COLO668 (cell line): ENCODE measurements at regions not wholly inside any gene's neighbourhood (a gene's known extent, or its start where the extent isn't known, plus 50 kb on each side); places are given as distances from the start of the nearest gene placed in this dataset.

Experiments used
- DNase-seq: peaks from one replicate; lab custom pipeline; 2025; ENCODE audit not compliant: unreplicated experiment; lab: John Stamatoyannopoulos, UW

GRCh38 chr10:8923096-8923495 lies 868.6 kb downstream of the GATA3 start:
- no peak for DNase-seq

GRCh38 chr10:8927705-8928104 lies 873.2 kb downstream of the GATA3 start:
- no peak for DNase-seq

DNA sequence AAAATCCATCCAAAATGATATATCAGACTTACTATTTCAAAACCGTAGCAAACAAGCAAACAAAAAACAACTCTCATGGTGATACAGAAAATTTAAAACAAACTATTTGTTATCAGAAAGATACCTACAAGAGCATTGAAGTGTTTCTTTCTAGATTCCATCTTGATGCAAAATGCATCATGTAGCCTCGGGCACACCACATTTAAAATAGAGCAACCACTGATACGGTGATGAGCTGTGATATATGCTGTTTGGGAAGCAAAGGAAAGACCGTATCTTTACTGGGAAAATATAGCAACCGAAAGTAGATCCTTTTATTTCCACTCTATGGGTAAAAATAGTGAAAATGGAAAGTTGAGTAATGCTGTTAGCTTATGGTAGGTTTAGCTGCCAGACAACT lies 892.0 kb downstream of the GATA3 start:
- DNase-seq, result no peak

GRCh38 chr10:8950978-8951377 lies 896.5 kb downstream of the GATA3 start:
- no peak for DNase-seq

- no peak for DNase-seq
These were observed 897.1 kb downstream of the GATA3 start for GRCh38 chr10:8951440-8952089.

DNA sequence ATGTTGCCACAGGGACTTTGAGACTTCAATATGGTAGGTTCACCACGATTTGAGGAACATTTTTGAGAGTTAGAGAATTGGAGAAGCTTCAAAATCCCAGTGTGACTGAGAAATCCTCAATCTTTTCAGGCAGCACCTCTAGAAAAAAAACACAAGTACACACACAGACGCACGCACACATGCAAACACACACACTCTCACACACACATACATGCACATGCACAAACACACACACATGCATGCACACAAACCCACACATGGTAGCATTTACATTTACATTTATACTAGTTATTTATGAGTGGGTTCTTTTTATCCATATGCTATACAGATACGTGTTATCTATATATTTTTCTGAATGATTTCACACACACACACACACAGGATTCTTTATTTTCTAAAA lies 901.9 kb downstream of the GATA3 start:
- DNase-seq, result no peak

- DNase-seq, result no peak
These were observed 907.8 kb downstream of the GATA3 start for GRCh38 chr10:8962249-8962648.

DNA sequence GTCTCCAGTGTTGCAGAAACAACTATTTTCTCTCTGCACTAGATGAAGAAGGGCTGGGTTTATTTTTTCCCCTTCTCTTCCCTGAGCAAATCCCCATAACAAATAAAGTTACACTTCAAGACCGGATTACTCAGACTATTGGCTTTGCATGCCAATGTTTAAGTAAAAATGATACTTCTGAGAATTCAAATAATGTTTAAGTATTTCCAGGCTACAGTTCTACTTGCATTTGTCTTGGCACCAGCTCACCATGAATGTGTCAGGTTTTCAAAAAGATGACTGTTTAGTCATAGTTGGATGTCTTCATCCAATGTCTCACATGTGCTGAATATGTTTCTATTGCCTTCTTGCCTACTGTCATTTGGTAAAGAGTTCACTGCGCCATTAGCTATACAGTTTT lies 912.6 kb downstream of the GATA3 start:
- no peak for DNase-seq

- no peak for DNase-seq
These were observed 915.4 kb downstream of the GATA3 start for GRCh38 chr10:8969853-8970252.

GRCh38 chr10:8975535-8975934 lies 921.0 kb downstream of the GATA3 start:
- no peak for DNase-seq

DNA sequence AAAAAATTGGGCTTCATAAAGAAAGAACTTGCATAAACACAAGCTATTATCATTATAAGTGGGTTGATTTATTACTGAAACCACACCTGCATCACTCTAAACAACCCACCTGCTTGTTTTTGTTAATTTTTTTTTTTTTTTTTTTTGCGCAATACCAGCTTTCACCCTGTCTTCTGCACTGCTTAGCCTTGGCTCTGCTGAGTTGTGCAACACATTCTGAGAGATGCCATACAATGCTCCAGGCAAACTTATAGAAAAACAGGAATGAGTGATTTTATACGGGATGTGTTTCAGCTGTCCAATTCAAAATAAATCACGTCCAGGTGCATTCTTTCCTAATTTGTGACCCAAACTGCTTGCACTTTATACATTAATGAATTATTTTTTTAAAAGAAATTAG lies 923.6 kb downstream of the GATA3 start:
- no peak for DNase-seq

- DNase-seq, result no peak
These were observed 925.5 kb downstream of the GATA3 start for GRCh38 chr10:8979976-8980375.

DNA sequence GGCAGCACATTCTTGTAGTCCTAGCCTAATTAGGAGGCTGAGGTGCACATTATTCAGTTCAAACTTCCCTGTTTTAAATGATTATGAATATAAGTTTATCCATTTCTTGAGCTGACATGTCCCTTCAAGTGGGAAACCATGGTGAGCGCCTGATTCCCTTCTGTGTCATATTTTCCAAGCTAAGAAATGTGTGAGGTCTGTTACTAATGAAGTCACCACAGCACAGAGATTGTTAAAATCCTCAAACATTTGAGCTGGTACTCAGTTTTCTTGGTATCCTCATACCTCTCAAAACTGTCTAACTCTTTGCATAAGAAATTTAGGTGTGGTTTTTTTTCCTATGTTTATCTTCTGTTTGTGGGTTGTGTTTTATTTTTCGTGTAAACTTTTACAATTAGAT lies 926.8 kb downstream of the GATA3 start:
- DNase-seq, result no peak

GRCh38 chr10:8985651-8986050 lies 931.2 kb downstream of the GATA3 start:
- DNase-seq, result no peak

DNA sequence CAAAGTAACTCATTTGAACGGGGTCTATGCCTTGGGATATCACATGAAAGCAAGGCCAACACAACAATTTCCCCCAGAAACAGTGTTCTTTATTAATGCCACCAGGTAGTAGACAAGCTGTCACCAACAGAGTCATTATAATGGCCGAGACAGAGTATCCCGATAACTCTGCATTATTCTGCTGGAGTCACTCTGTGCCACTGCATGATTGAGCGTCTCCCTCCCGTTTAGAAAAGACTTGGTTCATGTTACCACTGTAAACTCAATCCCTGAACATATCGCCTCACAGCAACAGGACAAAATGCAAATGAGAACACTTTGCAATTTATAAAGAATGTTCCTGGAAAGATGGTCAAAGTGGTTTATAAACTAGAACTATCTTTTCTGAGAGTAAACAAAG lies 932.5 kb downstream of the GATA3 start:
- no peak for DNase-seq

DNA sequence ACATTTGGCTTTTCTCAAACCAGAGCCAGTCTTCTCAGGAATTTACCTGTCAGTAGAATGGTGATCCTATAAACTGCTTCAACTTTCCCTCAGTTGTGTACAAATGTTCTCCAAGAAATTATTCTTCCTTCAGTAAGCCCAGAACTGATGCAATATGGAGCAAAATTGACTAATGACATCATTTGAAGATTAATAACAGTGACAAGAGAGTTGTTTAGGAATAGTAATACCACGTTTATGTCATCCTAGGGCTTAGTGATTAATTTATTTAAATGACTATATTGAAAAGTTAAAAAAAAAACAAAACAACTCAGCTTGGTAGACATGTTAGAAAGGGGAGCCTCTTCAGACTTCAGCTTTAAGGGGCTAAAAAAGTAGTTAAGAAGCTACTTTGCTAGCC lies 933.2 kb downstream of the GATA3 start:
- DNase-seq, result no peak

DNA sequence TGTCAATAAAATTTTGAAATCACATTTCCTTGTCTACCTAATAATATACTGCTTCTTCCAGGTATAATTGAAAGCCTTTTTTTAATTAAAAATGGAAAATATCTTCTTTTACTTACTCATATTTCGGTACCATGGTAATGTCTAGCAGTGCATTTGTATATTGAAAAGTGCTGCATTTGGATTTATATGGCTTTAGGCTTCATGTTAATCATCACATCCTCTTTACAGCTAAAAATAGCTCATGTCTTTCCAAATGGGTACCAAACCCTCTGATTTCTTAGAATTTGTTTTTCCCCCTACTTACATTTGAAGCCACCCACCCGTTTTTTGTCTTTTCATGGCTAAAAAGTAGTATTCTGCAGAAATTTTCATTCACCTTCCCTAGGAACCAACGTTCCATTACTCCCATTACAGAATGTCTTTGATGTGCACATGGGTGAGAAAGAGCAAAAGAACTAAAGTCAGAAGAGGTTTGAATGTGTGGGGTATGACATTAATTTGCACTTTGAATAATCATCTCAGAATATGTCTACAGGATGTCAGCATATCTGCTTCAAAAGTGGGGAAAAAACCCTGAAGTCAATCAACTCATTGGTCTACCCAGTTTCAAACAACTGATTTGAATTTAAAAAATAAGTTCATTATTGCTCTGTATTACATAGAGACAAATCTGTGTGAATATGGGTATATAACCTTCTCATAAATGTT lies 935.9 kb downstream of the GATA3 start:
- no peak for DNase-seq

- DNase-seq, result no peak
These were observed 937.5 kb downstream of the GATA3 start for GRCh38 chr10:8992009-8992408.

GRCh38 chr10:8993864-8994263 lies 939.4 kb downstream of the GATA3 start:
- DNase-seq, result no peak

- DNase-seq, result no peak
These were observed 944.3 kb downstream of the GATA3 start for GRCh38 chr10:8998751-8999150.

DNA sequence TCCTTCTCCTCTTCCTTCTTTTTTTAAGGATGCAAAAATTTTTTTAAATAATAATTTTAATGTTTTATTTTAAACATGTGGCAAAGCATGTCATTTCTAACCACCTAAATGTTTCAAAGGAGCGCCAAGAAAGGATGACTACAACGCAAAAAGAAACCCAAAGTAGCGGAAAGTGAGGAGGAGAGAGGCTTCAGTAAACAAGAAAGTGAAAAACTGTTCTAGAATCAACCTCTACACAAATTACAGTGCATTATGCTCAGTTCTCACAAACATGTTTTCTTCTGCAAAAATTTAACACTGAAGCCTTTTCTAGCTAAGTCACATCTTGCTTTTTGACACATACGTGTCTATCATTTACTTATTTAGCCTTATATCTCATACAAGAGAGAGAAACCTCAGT lies 948.6 kb downstream of the GATA3 start:
- no peak for DNase-seq

- no peak for DNase-seq
These were observed 950.2 kb downstream of the GATA3 start for GRCh38 chr10:9004736-9005135.

DNA sequence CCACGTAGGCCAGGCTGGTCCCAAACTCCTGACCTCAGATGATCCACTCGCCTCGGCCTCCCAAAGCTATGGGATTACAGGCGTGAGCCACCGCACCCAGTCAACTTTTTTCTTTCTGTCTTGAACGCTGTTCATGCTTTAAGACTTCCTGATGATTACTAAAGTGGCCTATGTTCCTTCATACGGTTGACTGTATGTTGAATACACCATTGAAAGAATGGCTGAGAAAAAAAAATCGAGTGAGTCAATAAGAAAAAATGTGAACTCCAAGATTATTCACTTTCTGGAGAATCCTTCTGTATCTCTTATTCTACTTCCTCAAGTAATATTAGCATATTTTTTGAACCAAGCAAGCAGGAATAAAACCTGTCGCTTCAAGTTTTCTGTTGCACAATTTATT lies 955.0 kb downstream of the GATA3 start:
- no peak for DNase-seq
